Omental fat pad (tissue), 3 donors: ENCODE measurements at regions not wholly inside any gene's neighbourhood (a gene's known extent, or its start where the extent isn't known, plus 50 kb on each side); places are given as distances from the start of the nearest gene placed in this dataset.

ENCODE experiments used
- ATAC-seq: fragments of 150-250 bp; one replicate; pipeline ENCODE4 v1.9.1; 2016; ENCODE audit warnings: mild to moderate bottlenecking, moderate library complexity; ENCODE audit not compliant: low FRiP score
- DNase-seq: peaks from one replicate; pipeline ENCODE4 v3.0.0-alpha.2; 2019; ENCODE audit warnings: low spot score
- TF ChIP-seq, protein P1 (sequence below), 3 donors: fragments of 450-650 bp; IDR thresholded peaks; one replicate each; pipeline ENCODE4 v1.5.1; 2016 to 2017; ENCODE audit warnings: antibody characterized with exemption in 3 of 3, mild to moderate bottlenecking in 3 of 3, moderate library complexity in 2 of 3

- DNase-seq (no peak), ATAC-seq (no peak)
- TF ChIP-seq, protein P1, sequence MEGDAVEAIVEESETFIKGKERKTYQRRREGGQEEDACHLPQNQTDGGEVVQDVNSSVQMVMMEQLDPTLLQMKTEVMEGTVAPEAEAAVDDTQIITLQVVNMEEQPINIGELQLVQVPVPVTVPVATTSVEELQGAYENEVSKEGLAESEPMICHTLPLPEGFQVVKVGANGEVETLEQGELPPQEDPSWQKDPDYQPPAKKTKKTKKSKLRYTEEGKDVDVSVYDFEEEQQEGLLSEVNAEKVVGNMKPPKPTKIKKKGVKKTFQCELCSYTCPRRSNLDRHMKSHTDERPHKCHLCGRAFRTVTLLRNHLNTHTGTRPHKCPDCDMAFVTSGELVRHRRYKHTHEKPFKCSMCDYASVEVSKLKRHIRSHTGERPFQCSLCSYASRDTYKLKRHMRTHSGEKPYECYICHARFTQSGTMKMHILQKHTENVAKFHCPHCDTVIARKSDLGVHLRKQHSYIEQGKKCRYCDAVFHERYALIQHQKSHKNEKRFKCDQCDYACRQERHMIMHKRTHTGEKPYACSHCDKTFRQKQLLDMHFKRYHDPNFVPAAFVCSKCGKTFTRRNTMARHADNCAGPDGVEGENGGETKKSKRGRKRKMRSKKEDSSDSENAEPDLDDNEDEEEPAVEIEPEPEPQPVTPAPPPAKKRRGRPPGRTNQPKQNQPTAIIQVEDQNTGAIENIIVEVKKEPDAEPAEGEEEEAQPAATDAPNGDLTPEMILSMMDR (IDR thresholded peaks at IDR 0.05): no peak
These were observed 198.4 kb downstream of the POU4F1 start for GRCh38 chr13:78404846-78405360.

DNA sequence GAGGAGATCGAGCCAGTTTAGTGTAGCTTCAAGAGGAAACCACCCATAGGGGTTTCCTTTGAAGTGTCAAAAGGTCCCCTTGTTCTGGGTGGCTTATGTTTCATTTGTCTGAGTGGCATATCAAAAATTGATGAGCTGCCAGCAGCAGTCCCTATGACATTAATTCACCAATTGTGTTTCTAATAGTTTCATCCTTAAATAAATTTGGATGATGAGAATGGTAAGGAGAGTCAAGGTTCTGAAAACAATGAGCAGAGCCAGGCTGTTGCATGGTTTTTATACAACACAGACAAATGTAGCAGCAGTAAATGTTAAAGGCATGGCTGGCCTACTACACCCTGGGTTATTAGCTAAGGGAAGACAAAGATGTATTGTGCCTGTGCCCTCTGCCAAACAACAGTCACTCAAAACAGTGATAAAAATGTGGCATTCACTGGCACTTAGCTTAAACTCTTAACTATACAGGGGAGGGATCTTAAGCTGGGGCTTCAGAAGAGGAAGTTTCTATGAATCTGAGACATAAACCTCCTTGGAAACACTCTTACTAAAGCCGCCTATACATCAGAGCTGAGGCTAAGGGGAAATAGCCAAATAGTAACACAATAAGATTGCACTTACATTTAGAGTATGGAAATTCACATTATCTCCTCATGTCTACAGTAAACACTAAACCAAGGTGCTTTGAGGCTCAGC, 200.5 kb downstream of the POU4F1 start:
- ATAC-seq (no peak), DNase-seq (no peak)
- TF ChIP-seq, protein P1 (IDR thresholded peaks at IDR 0.05): no peak

- no peak for ATAC-seq
These were observed 201.3 kb downstream of the POU4F1 start for GRCh38 chr13:78401873-78402707.

GRCh38 chr13:78398743-78399410, 204.5 kb downstream of the POU4F1 start:
- TF ChIP-seq, protein P1 (IDR thresholded peaks at IDR 0.05): no peak
- no peak for ATAC-seq

More at GRCh38 chr13:78401873-78402707, 201.3 kb downstream of the POU4F1 start:
- TF ChIP-seq, protein P1 (IDR thresholded peaks at IDR 0.05): no peak
- no peak for DNase-seq

DNA sequence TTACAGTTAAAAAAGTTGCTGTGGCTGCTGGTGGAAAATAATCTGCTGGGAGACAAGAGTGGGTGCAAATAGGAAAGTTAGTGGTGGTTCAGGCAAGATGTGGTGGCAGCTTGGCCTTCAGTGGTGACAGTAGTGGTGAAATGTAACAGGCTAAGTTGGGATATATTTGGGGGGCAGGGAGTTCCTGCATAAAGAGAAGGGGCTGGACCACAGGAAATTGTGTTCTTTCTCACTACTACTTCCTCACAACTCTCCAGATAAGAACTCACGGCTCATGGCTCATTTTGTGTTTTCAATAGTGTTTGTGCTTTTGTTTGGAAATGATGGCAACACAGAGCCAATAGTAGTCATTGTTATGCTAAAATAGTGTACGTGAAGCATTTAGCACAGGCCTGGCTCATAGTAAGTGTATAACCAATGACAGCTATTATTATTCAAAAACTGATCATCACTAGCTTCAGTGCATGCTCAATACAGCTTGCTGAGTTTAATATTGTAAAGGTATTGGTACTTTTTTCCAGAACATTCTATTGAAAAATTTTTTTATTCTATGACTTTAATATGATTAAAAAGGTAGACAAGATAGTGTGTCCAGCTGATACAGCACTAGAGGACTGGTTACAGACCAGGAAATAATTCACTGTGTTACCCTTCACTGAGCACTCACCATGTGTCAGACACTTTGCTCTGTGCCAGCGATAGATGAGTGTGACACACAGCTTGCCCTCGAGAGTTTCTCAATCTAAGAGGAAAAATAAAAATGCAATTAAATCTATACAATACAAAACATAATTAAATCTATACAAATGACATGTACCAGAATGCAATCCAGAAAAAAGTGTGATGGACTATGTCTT, 209.8 kb downstream of the POU4F1 start:
- no peak for DNase-seq
- TF ChIP-seq, protein P1 (IDR thresholded peaks at IDR 0.05): no peak
- no peak for ATAC-seq

More at GRCh38 chr13:78398743-78399410, 204.5 kb downstream of the POU4F1 start:
- DNase-seq: no peak

DNA sequence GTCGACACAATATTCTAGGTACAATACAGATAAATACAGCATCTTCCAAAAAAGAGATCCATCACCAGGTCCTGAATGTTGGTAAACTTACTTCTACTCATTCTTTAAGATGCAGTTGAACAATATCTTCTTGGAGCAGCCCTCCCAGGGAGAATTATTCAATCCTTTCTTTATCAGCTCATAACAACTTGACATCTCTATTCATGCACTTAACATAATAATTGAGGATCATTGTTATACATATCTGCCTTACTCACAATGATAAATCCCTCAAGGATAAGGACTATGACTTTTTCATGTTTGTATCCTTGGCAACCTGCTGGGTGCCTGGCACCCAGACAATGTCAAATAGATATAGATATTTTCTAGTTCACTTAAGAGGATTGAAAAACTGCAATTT, 219.5 kb downstream of the POU4F1 start:
- no peak for DNase-seq
- TF ChIP-seq, protein P1 (IDR thresholded peaks at IDR 0.05): no peak
- ATAC-seq: no peak
